ENCODE measurements at regions not wholly inside any gene's neighbourhood (a gene's known extent, or its start where the extent isn't known, plus 50 kb on each side); places are given as distances from the start of the nearest gene placed in this dataset.
"Not testable (repeated sequence)": the region's sequence is repeated elsewhere in the genome, so short reads cannot be mapped to it uniquely, and the experiment has no call there.

GRCh38 chr3:144426366-144426765 lies 454.7 kb downstream of the DIPK2A start:
- H3K27ac ChIP-seq = no peak overlapping the region
- no peak for DNase-seq (ENCODE audit: low read depth, low spot score)

DNA sequence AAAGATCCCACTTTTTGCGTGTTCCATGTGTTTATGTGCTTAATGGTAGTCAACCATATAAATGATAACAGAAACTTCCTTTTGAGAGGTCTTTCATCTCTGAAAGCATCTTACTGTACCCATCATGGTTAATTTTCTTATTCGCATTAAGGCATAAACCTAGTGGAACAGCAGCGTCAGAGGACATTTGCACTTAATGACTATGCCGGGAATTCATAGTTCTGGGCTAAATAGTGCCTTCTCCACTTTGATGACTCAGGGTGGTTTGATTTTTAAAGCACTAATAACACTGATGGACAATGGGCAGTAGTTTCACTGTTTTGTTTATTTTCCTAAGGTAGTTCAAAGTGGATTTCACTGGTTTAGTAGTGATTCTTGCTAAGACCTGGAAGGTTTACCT lies 455.3 kb downstream of the DIPK2A start:
- no peak overlapping the region for H3K27ac ChIP-seq
- DNase-seq (ENCODE audit: low read depth, low spot score) = no peak

GRCh38 chr3:144429719-144430121 lies 458.1 kb downstream of the DIPK2A start:
- DNase-seq (ENCODE audit: low read depth, low spot score) = no peak

DNA sequence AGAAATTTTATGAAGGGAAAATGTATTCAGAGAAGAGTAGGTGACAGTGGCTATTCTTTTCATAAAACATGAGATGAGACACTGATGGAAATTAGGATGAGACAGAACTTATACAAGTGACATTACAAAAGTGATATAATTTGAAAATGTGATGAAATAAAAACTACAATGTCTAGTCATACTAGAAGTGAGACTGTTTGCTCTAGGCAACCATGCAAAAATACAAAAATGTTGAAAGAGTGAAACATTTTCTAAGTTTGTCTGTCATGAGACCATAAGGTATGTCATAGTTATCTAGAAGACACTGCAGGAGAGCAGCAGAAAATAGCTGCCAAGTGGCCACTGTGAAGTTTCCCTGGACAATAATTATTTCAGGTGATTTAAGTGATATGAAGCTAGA lies 459.5 kb downstream of the DIPK2A start:
- no peak for DNase-seq (ENCODE audit: low read depth, low spot score)
- no peak overlapping the region for H3K27ac ChIP-seq

More at GRCh38 chr3:144429719-144430121, 458.1 kb downstream of the DIPK2A start:
- no peak overlapping the region for H3K27ac ChIP-seq

DNA sequence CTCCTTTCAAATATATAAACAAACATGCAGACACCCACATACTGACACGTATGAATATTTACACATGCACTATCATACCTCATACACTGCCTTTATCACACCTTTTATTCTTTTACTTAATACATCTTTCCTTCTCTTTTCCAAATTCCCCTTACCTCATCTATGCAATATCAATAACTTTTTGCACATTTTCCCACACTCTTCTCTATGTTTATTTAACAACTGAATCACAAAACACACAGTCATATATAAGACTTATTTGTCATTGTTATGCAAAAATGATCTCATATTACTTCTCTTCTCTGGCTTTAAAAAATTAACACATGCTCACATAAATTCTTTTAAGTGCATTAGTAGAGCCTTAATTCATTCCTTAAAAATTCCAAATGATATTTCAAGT lies 461.4 kb downstream of the DIPK2A start:
- DNase-seq (ENCODE audit: low read depth, low spot score) = no peak
- H3K27ac ChIP-seq = no peak overlapping the region

- no peak for DNase-seq (ENCODE audit: low read depth, low spot score)
- H3K27ac ChIP-seq = no peak overlapping the region
Measured at GRCh38 chr3:144437989-144438388, 466.4 kb downstream of the DIPK2A start.

- H3K27ac ChIP-seq = no peak overlapping the region
- no peak for DNase-seq (ENCODE audit: low read depth, low spot score)
Measured at GRCh38 chr3:144444061-144444460, 472.4 kb downstream of the DIPK2A start.

GRCh38 chr3:144444546-144444945 lies 472.9 kb downstream of the DIPK2A start:
- DNase-seq (ENCODE audit: low read depth, low spot score) = no peak
- no peak overlapping the region for H3K27ac ChIP-seq

- no peak for DNase-seq (ENCODE audit: low read depth, low spot score)
- H3K27ac ChIP-seq = no peak overlapping the region
Measured at GRCh38 chr3:144455841-144456440, 484.3 kb downstream of the DIPK2A start.

DNA sequence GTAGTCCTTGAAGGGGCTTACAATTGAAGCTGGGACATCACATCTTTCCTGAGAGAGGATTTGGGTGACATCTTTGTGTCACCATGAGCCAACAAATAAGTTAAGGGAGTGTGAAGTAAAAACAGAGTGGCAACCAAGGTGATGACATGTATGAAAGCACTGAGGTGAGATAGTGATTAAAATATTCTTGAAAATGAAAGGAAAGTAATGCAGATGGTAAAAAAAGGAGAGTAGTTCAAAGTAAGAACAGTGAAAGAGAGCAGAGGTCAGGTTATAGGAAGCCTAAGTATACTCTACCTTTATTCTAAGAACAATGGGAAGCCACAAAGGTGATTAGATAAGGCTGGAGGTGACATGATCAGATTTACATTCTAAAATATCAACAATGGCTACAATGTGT lies 486.1 kb downstream of the DIPK2A start:
- H3K27ac ChIP-seq = no peak overlapping the region
- no peak for DNase-seq (ENCODE audit: low read depth, low spot score)

- no peak overlapping the region for H3K27ac ChIP-seq
- DNase-seq (ENCODE audit: low read depth, low spot score) = no peak
Measured at GRCh38 chr3:144458283-144458682, 486.7 kb downstream of the DIPK2A start.

- DNase-seq (ENCODE audit: low read depth, low spot score) = no peak
- no peak overlapping the region for H3K27ac ChIP-seq
Measured at GRCh38 chr3:144462337-144462736, 490.7 kb downstream of the DIPK2A start.

GRCh38 chr3:144463911-144464310 lies 492.3 kb downstream of the DIPK2A start:
- DNase-seq (ENCODE audit: low read depth, low spot score) = no peak
- H3K27ac ChIP-seq = no peak overlapping the region

DNA sequence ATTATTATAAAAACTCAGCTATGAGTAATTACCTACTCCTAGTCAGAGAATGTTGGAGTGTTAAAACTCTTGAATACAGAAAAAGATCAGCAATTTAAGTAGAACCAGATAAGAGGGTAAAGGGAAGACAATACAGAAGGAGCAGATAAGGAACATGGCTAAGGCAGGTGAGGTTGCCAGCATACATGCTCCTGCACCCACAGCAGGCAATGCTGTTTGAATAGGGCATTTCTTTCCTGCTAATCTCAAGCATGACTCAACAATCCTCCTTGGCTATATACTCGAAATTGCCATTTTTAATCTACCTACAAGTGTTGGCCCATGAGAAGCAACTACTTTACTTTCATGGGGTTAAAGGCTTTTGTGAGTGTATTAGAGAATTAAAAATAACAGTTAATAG lies 494.5 kb downstream of the DIPK2A start:
- no peak for DNase-seq (ENCODE audit: low read depth, low spot score)
- H3K27ac ChIP-seq = no peak overlapping the region

DNA sequence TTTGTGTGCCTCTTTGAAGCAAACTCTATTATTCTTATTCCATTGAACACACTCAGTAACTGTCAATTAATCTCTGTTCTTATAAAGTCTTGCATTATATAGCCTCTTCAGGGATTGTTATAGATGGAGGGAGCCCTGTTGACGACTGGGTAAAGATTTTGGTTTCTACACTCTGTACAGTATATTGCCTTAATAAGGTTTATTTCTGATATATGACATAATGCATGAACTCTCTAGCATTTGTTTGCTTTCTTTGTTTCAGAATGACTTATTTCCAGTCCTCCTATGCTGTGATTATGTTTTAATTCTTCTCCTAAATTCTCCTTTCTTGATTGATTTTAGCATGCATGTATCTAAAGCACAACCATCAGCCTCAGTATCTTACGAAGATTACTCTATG lies 494.9 kb downstream of the DIPK2A start:
- no peak overlapping the region for H3K27ac ChIP-seq
- no peak for DNase-seq (ENCODE audit: low read depth, low spot score)

DNA sequence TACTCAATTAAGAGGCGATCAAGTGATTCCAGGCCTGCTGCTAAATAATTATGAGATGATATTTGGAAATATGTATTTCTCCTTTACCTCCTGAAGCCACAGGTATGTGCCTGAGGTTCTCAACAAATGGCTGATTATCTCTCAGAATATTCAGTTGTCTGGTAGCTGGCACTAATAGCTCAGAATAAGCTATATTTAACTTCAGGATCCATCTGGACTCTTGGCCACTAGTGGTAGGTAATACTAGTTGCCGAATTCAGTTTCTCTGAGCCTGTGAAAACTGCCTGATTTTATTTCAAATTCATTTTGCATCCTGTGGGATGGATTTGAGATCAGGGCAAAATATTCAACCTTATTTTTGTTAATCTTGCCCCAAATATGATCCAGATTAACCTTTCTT lies 499.0 kb downstream of the DIPK2A start:
- DNase-seq (ENCODE audit: low read depth, low spot score) = no peak
- H3K27ac ChIP-seq = no peak overlapping the region

GRCh38 chr3:144477593-144477992 lies 506.0 kb downstream of the DIPK2A start:
- no peak for DNase-seq (ENCODE audit: low read depth, low spot score)
- H3K27ac ChIP-seq = no peak overlapping the region

DNA sequence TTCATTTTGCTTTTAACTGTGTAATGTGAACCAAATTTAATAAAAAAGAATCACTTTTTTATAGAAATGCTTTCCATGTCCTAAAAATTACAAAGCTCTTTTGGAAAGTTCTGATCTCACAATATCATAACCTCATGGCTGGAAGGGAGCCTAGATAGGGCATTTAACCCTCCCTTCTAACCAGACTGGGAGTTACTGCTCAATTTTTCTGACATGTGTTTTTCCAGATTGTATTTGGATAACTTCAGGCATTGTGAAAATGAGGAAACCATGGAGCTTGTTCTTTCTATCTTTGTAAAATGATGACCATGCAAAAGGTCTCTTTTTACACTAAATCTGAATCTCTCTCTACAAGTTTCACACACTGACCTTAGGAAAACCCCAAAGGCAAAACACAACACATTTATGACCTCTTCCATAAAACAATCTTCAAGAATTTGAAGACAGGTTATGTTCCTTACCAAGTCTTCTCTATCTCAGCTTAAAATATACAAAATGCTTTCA lies 508.8 kb downstream of the DIPK2A start:
- H3K27ac ChIP-seq = no peak overlapping the region
- DNase-seq (ENCODE audit: low read depth, low spot score) = no peak

DNA sequence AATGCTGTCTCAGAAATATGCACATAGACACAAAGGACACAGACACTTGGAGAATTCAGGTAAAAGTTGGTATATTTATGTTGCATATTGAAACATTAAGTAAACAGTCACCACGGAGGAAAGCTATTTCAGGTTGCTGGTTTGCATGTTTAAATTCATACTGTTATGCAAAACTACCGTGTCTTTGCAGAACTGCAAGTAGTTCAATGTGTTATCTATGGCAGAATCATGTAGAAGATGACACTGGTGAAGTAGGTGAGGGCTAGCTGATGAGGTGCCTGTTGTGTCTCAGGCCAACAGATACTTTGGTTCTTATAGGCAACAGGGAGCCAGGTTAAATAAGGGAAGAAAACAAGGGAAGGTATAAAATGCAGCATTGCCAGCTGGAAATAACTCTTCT lies 511.3 kb downstream of the DIPK2A start:
- H3K27ac ChIP-seq = no peak overlapping the region
- DNase-seq (ENCODE audit: low read depth, low spot score) = no peak

DNA sequence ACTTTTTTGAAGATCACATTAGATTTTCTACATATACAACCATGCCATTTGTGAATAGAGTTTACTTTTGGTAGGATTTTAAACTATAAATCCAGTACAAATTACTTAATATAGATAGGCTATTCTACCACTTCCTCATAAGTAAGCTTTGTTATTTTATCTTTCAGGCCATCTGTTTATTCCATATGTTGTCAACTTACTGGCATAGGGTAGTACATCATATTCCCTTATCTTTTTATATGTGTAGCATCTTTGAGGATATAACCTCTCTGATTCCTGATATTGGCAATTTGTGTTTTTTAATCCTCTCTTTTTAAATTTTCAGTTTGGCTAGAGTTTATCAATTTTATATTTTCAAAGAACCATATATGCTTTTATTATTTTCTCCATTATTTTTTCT lies 515.4 kb downstream of the DIPK2A start:
- no peak for DNase-seq (ENCODE audit: low read depth, low spot score)
- H3K27ac ChIP-seq = no peak overlapping the region

DNA sequence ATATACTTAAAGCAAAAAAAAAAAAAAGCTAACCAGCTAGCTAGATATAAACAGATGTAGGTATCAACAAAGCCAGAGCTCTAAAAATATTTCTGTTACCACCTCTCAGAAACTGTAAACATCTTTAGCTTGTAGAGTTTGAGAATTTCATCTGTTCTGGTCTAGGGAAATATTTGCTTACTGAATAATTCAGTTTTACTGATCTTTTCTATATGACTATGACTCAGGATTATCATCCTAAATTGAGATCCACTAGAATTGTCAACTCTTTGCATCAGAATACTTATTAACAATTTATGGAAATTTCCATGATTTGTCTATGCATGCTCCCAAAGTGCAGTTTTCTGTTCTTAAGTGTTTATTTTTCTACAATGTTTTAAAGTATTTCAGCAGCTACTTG lies 517.3 kb downstream of the DIPK2A start:
- no peak for DNase-seq (ENCODE audit: low read depth, low spot score)
- no peak overlapping the region for H3K27ac ChIP-seq

GRCh38 chr3:144491333-144491732 lies 519.7 kb downstream of the DIPK2A start:
- H3K27ac ChIP-seq = no peak overlapping the region
- no peak for DNase-seq (ENCODE audit: low read depth, low spot score)

- not testable (repeated sequence) for H3K27ac ChIP-seq; DNase-seq (ENCODE audit: low read depth, low spot score)
Measured at GRCh38 chr3:144494651-144495050, 523.0 kb downstream of the DIPK2A start.

Data from epithelial cell of prostate (primary cell).